ENCODE measurements at regions not wholly inside any gene's neighbourhood (a gene's known extent, or its start where the extent isn't known, plus 50 kb on each side); places are given as distances from the start of the nearest gene placed in this dataset.
"Not testable (repeated sequence)": the region's sequence is repeated elsewhere in the genome, so short reads cannot be mapped to it uniquely, and the experiment has no call there.

DNA sequence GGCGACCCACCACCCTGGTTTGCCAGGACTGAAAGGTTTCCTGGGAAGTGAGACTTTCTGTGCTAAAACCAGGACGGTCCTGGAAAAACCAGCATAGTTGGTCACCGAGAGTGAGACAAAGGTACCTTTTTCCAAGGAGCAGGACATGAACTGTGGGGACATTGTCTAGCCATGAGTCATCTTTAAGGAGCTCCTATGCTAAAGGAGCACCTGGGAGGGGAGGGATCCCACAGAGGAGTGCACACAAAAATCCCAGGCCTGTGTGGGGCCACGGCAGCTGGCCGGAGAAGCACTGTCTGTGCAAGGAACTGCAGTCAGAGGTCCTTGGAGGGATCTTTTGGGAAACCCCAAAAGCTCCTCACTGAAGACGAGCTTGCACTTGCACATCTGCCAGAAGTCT, 109.1 kb upstream of the PLEKHG1 start:
- Mint-ChIP-seq H3K27ac (ENCODE audit: unreplicated experiment) (no peak overlapping the region), H3K9me3 (ENCODE audit: unreplicated experiment) (peaks cover 1% of the 10 kb centered on the region), H3K27me3 (ENCODE audit: unreplicated experiment) (peaks cover 5% of the 10 kb centered on the region), H3K4me1 (ENCODE audit: unreplicated experiment) (peaks cover 13% of the 10 kb centered on the region), H3K4me3 (ENCODE audit: unreplicated experiment) (no peak overlapping the region), H3K36me3 (ENCODE audit: low read depth, unreplicated experiment) (peaks cover 5% of the 10 kb centered on the region)
- TF ChIP-seq, protein P1, sequence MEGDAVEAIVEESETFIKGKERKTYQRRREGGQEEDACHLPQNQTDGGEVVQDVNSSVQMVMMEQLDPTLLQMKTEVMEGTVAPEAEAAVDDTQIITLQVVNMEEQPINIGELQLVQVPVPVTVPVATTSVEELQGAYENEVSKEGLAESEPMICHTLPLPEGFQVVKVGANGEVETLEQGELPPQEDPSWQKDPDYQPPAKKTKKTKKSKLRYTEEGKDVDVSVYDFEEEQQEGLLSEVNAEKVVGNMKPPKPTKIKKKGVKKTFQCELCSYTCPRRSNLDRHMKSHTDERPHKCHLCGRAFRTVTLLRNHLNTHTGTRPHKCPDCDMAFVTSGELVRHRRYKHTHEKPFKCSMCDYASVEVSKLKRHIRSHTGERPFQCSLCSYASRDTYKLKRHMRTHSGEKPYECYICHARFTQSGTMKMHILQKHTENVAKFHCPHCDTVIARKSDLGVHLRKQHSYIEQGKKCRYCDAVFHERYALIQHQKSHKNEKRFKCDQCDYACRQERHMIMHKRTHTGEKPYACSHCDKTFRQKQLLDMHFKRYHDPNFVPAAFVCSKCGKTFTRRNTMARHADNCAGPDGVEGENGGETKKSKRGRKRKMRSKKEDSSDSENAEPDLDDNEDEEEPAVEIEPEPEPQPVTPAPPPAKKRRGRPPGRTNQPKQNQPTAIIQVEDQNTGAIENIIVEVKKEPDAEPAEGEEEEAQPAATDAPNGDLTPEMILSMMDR (IDR thresholded peaks at IDR 0.05; ENCODE audit: unreplicated experiment): no peak
- no peak for DNase-seq (ENCODE audit: low spot score)

DNA sequence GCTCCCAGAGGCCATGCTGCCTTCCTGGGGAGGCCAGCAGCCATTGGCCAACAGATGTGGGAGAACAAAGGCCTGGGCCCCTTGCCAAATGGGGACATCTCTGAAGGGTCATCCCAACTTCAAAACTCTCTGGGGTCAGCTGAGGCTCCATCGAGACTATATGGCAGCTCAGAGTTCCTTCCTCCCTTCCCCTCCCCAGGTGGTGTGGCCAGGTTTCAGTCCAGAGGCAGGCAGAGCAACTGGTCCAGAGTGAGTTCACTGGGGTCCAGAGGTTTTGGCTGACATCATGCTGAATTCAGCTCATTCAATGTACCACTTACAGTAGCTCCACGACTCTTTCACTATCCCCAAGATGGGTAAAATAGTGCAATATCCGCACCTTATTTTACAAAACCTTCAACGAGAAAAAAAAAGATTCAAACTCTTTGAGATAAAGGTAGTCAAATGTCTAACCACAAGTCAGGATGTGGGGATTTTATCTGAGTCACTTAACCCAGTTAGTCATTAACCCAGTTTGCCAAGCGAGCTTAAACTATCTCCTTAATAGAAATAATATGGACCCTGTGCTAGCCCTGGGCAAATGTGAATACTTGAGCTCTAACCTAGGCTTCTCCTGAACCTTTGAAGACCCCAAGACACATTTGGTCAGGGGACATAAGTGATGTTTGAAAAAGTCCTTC, 108.4 kb upstream of the PLEKHG1 start:
- Mint-ChIP-seq H3K36me3 (ENCODE audit: low read depth, unreplicated experiment) (peaks cover 4% of the 10 kb centered on the region), H3K4me3 (ENCODE audit: unreplicated experiment) (no peak overlapping the region), H3K9me3 (ENCODE audit: unreplicated experiment) (no peaks in the 10 kb centered on the region), H3K4me1 (ENCODE audit: unreplicated experiment) (peaks cover 10% of the 10 kb centered on the region), H3K27ac (ENCODE audit: unreplicated experiment) (no peak overlapping the region), H3K27me3 (ENCODE audit: unreplicated experiment) (peaks cover 5% of the 10 kb centered on the region)
- TF ChIP-seq, protein P1 (IDR thresholded peaks at IDR 0.05; ENCODE audit: unreplicated experiment): no peak
- DNase-seq (ENCODE audit: low spot score): no peak

DNA sequence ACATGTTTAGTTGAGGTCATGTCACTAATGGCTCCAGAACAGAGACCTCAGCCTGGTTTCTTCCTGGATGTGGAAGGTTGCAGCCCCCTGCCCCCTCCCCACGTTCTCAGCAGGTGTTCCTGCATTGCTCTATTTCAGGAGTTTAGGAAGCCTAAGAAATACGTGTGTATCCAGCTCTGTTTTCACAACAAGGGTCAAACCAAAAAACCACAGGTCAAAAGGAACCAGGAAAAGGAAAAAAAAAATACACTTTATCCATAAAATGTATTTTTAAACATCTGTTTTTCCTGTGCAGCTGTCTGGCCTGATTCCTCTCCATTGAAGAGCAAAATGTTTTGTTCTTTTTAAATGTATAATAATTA, 107.9 kb upstream of the PLEKHG1 start:
- DNase-seq (ENCODE audit: low spot score): no peak
- peaks cover 5% of the 10 kb centered on the region for H3K4me1 Mint-ChIP-seq (ENCODE audit: unreplicated experiment)
- H3K27ac Mint-ChIP-seq (ENCODE audit: unreplicated experiment): no peak overlapping the region
- peaks cover 4% of the 10 kb centered on the region for H3K36me3 Mint-ChIP-seq (ENCODE audit: low read depth, unreplicated experiment)
- peaks cover 5% of the 10 kb centered on the region for H3K27me3 Mint-ChIP-seq (ENCODE audit: unreplicated experiment)
- no peaks in the 10 kb centered on the region for H3K9me3 Mint-ChIP-seq (ENCODE audit: unreplicated experiment)
- TF ChIP-seq, protein P1 (IDR thresholded peaks at IDR 0.05; ENCODE audit: unreplicated experiment): no peak
- no peak overlapping the region for H3K4me3 Mint-ChIP-seq (ENCODE audit: unreplicated experiment)

DNA sequence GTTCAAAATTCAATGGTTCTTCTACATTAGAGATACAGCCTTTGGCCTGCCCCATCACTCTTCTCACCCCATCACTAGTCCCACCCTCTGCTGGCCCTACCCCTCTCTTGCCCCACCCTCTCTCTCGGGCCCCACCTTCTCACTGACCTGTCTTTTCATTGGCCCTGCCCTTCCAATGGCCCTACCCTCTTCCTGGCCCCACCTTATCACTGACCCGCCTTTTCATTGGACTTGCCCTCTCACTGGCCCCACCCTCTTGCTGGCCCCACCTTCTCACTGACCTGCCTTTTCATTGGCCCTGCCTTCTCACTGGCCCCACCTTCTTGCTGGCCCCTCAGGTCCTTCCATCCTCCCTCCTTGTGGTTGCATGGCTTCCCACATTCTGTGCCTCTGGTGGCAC, 107.2 kb upstream of the PLEKHG1 start:
- no peak overlapping the region for H3K4me3 Mint-ChIP-seq (ENCODE audit: unreplicated experiment)
- DNase-seq (ENCODE audit: low spot score): no peak

DNA sequence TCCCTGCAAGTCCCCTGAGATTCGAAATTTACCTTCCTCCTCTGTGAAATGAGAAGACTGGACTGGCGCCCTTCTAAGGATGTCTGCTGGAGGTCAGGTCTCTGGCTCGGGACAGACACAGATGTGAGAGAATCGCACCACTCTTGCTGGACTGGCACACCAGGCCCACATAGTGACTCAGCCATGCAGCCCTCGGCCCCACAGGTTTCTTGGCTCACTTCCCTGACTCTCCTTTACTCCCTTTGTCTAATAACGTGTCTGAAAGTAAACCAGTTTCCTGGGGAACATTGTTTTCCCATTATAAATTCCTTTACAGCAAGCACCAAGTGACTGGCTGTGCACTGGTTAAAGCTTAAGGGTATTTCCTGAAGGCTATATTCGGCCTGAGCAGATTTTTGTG, 106.7 kb upstream of the PLEKHG1 start:
- H3K36me3 Mint-ChIP-seq (ENCODE audit: low read depth, unreplicated experiment): peaks cover 4% of the 10 kb centered on the region
- no peak overlapping the region for H3K4me3 Mint-ChIP-seq (ENCODE audit: unreplicated experiment)
- TF ChIP-seq, protein P1 (IDR thresholded peaks at IDR 0.05; ENCODE audit: unreplicated experiment): no peak
- no peak overlapping the region for H3K27ac Mint-ChIP-seq (ENCODE audit: unreplicated experiment)
- DNase-seq (ENCODE audit: low spot score): no peak
- H3K9me3 Mint-ChIP-seq (ENCODE audit: unreplicated experiment): no peaks in the 10 kb centered on the region
- H3K4me1 Mint-ChIP-seq (ENCODE audit: unreplicated experiment): no peaks in the 10 kb centered on the region
- H3K27me3 Mint-ChIP-seq (ENCODE audit: unreplicated experiment): peaks cover 5% of the 10 kb centered on the region

More for the DNA sequence above, 107.2 kb upstream of the PLEKHG1 start:
- H3K9me3 Mint-ChIP-seq (ENCODE audit: unreplicated experiment): no peaks in the 10 kb centered on the region
- TF ChIP-seq, protein P1 (IDR thresholded peaks at IDR 0.05; ENCODE audit: unreplicated experiment): no peak
- no peak overlapping the region for H3K27ac Mint-ChIP-seq (ENCODE audit: unreplicated experiment)
- peaks cover 2% of the 10 kb centered on the region for H3K4me1 Mint-ChIP-seq (ENCODE audit: unreplicated experiment)
- H3K36me3 Mint-ChIP-seq (ENCODE audit: low read depth, unreplicated experiment): peaks cover 4% of the 10 kb centered on the region
- H3K27me3 Mint-ChIP-seq (ENCODE audit: unreplicated experiment): peaks cover 5% of the 10 kb centered on the region

DNA sequence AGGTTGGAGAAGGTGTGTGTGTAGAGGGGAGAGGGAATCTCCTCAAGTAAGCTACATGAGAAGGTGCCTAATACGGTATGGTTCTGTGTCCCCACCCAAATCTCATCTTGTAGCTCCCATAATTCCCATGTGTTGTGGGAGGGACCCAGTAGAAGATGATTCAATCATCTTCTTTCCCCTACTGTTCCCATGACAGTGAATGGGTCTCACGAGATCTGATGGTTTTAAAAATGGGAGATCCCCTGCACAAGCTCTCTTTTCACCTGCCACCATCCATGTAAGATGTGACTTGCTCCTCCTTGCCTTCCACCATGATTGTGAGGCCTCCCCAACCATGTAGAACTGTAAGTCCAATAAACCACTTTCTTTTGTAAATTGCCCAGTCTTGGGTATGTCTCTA, 106.1 kb upstream of the PLEKHG1 start:
- DNase-seq (ENCODE audit: low spot score); H3K27ac Mint-ChIP-seq (ENCODE audit: unreplicated experiment); H3K36me3 Mint-ChIP-seq (ENCODE audit: low read depth, unreplicated experiment); H3K4me1 Mint-ChIP-seq (ENCODE audit: unreplicated experiment); H3K27me3 Mint-ChIP-seq (ENCODE audit: unreplicated experiment); H3K4me3 Mint-ChIP-seq (ENCODE audit: unreplicated experiment); H3K9me3 Mint-ChIP-seq (ENCODE audit: unreplicated experiment): not testable (repeated sequence)
